ENCODE measurements at regions not wholly inside any gene's neighbourhood (a gene's known extent, or its start where the extent isn't known, plus 50 kb on each side); places are given as distances from the start of the nearest gene placed in this dataset.

DNA sequence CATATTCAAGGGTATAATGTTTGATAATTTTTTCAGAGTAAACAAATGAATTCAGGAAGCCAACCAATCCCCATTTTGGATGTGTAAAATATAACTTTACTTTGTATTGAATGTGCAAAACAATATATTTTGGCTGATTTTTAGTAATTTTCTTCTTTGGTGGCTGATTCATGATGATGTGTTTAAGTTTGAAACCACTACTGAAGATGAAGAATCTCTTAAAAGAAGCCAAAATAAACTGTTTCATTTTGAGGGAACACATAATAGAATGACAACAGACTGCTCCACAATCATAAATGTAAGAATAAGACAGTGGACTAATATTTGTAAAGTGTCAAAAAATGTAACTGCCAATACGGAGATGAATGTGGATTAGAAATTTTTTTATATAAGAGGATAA lies 52.5 kb upstream of the TRIM43 start:
- FAIRE-seq (no peak), DNase-seq (ENCODE audit: low spot score) (no peak)

DNA sequence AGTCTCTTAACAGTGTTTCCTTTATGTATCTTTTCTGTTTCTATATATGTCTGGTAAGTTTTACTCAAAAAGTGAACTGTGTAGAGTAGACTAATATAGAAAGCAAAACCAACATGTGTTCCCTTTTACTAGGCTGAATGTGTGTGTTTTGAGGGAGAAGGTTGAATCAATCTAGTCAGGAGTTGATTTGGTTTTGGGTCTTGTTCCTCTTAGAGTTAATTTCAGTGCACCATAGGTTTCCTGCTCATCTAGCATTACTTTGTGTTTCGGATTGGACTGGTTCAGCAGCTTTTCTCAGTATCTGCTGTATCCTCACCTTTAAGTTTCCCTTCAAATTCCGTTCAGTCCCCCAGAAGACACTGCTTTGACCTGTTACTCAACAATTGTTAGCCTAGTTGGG lies 52.0 kb upstream of the TRIM43 start:
- FAIRE-seq (peak; percentile 17), DNase-seq (ENCODE audit: low spot score) (no peak)
